T-helper 17 cell (primary cell): ENCODE measurements at regions not wholly inside any gene's neighbourhood (a gene's known extent, or its start where the extent isn't known, plus 50 kb on each side); places are given as distances from the start of the nearest gene placed in this dataset.

Experiments
- ATAC-seq: fragments of 150-1000 bp; cut with Tn5 transposase; 2 replicates; pipeline ENCODE4 v1.10.0; 2021; ENCODE audit warnings: mild to moderate bottlenecking, moderate library complexity
- DNase-seq, 3 donors: peaks; one replicate each; pipeline versions ENCODE4 v3.0.0 to v3.0.0-alpha.2; 2020 to 2021
- H3K9me3 ChIP-seq: one replicate; pipeline ENCODE4 v1.7.0; 2013; ENCODE audit warnings: low read length, mild to moderate bottlenecking; ENCODE audit not compliant: control insufficient read depth, poor library complexity, severe bottlenecking
- H3K27ac Mint-ChIP-seq: one replicate; pipeline ENCODE4 v1.8.0; 2022; ENCODE audit warnings: mild to moderate bottlenecking, moderate library complexity, mixed read lengths
- H3K27me3 Mint-ChIP-seq: one replicate; pipeline ENCODE4 v1.8.0; 2022; ENCODE audit warnings: mixed read lengths
- H3K36me3 Mint-ChIP-seq: one replicate; pipeline ENCODE4 v1.8.0; 2022; ENCODE audit warnings: low read depth, mixed read lengths
- H3K4me1 Mint-ChIP-seq: one replicate; pipeline ENCODE4 v1.8.0; 2022; ENCODE audit warnings: mild to moderate bottlenecking, mixed read lengths
- H3K4me3 Mint-ChIP-seq: one replicate; pipeline ENCODE4 v1.8.0; 2022; ENCODE audit warnings: mild to moderate bottlenecking, moderate library complexity, mixed read lengths

DNA sequence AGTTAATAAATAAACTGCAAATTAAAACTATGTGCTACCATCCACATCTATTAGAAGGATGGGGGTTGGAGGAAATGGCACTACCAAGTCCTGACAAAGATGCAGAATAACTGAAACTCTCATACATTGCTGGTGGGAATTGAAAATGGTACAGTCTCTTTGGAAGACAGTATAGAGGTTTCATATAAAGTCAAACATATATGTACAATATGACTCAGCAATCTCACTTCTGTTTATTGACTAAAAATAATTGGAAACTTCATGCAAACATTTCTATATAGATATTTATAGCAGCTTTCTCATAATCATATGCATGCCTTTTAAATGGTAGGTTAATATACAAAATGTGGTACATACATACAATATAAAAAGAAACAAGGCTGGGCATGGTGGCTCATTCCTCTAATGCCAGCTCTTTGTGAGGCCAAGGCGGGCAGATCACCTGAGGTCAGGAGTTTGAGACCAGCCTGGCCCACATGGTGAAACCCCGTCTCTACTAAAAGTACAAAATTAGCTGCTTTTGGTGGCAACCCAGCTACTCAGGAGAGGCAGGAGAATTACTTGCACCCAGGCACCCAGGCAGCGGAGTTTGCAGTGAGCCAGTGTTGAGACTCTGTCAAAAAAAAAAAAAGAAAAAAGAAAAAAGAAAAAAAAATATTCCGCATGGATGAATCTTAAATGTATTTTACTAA is 225.0 kb upstream of the CXXC4 start:
- H3K4me3 Mint-ChIP-seq: no peak overlapping the region
- H3K9me3 ChIP-seq: no peaks in the 10 kb centered on the region
- no peak for ATAC-seq
- DNase-seq: no peak
- H3K36me3 Mint-ChIP-seq: no peaks in the 10 kb centered on the region
- H3K27me3 Mint-ChIP-seq: no peaks in the 10 kb centered on the region
- no peaks in the 10 kb centered on the region for H3K4me1 Mint-ChIP-seq
- no peak overlapping the region for H3K27ac Mint-ChIP-seq

DNA sequence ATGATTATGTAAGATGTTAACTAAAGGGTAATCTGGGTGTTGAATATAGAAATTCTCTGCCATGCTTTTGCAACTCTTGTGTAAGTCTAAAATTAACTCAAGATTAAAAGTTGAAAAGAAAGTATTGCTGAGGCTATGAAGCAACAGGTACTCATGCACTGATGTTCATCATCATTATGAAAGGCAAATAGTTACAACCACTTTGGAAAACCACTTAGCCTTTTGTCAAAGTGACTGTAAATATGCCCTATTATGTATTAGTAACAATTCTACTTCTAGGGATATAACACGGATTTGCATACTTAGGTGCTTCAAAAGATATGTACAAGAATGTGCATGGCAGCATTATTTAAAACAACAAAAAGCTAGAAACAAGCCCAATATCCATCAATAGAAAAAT is 227.8 kb upstream of the CXXC4 start:
- no peak for DNase-seq
- H3K9me3 ChIP-seq: no peaks in the 10 kb centered on the region
- no peaks in the 10 kb centered on the region for H3K27me3 Mint-ChIP-seq
- no peak for ATAC-seq
- H3K36me3 Mint-ChIP-seq: no peaks in the 10 kb centered on the region
- H3K4me3 Mint-ChIP-seq: no peak overlapping the region
- H3K4me1 Mint-ChIP-seq: no peaks in the 10 kb centered on the region
- H3K27ac Mint-ChIP-seq: no peak overlapping the region

DNA sequence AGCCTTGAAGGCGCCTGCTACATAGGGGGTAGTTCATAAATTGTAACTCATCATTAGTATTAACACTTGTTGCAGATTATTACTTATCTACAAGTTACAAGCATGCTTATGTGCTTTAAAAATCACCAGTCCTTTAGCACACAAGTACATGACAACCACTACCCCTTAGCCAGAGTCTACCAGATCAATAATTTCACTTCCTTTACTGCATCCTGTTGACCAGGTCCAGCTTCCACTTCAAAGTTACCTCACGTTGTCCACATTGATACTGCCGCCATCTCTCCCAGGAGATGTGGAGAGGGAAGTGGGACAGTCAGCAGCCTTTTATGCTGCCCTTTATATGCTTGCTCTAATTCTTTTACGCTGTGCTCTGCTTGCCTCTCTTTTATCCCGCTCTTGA is 231.3 kb upstream of the CXXC4 start:
- H3K4me3 Mint-ChIP-seq: no peak overlapping the region

DNA sequence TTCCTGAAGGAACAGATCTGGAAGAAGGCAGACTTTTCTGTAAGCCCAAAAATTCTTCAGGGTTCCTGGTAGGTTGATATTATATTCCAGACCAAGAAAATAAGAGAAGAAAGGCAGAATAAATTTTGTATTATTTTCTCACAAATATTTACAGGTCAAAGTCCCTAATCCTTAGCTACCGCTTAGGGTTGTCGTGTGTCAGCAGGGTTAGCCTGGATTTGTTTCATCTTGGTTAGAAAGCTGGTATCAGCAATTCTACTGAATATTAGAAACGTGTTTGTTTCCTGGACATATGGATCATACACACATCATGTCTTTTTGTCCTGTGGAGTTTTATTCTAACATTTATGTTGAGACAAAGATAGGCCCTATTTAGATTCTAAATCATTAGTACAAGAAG is 232.9 kb upstream of the CXXC4 start:
- DNase-seq: no peak
- no peak overlapping the region for H3K27ac Mint-ChIP-seq
- no peaks in the 10 kb centered on the region for H3K9me3 ChIP-seq
- H3K36me3 Mint-ChIP-seq: no peaks in the 10 kb centered on the region
- H3K27me3 Mint-ChIP-seq: peaks cover 6% of the 10 kb centered on the region
- H3K4me1 Mint-ChIP-seq: no peaks in the 10 kb centered on the region
- no peak for ATAC-seq
- no peak overlapping the region for H3K4me3 Mint-ChIP-seq

More for the DNA sequence above, 231.3 kb upstream of the CXXC4 start:
- Mint-ChIP-seq H3K4me1 (no peaks in the 10 kb centered on the region), H3K27me3 (peaks cover 6% of the 10 kb centered on the region), H3K36me3 (no peaks in the 10 kb centered on the region), H3K27ac (no peak overlapping the region)
- ATAC-seq (no peak), DNase-seq (no peak)
- no peaks in the 10 kb centered on the region for H3K9me3 ChIP-seq

DNA sequence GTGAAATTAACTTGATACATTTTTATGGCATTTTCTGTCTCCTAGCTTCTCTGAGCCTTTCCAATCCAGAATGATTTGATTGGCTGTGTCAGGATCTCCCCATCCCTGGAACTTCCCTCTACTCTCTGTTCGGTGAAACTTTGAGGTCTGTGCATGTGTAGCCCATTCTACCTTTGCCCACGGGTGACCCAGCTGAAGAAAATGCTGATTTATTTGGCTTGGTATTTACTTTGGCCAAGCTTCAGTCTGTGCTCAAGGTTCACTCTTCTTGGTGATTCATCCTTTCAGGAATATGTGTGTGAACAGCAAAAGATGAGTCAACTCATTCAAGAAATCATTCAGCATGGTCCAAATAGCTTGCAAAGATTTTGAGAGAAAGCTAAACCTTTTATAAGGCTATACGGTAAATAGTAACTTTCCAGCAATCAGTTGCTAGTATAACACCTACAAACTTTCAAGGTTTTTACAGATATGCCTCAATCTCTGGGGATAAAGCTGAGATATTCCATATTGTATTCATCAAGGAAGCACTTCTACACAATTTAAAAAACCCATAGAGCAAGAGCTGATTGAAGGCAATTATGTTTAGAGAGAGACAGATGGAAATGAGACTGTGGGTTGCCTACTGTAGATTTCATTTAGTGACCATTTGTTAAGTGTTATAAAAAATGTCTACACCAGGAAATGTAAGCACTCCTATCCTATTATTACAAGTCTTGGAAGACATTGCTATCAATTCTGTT is 233.9 kb upstream of the CXXC4 start:
- no peaks in the 10 kb centered on the region for H3K4me1 Mint-ChIP-seq
- H3K4me3 Mint-ChIP-seq: no peak overlapping the region
- peaks cover 6% of the 10 kb centered on the region for H3K27me3 Mint-ChIP-seq
- H3K36me3 Mint-ChIP-seq: no peaks in the 10 kb centered on the region
- H3K9me3 ChIP-seq: no peaks in the 10 kb centered on the region
- DNase-seq: no peak
- H3K27ac Mint-ChIP-seq: no peak overlapping the region
- ATAC-seq: no peak

DNA sequence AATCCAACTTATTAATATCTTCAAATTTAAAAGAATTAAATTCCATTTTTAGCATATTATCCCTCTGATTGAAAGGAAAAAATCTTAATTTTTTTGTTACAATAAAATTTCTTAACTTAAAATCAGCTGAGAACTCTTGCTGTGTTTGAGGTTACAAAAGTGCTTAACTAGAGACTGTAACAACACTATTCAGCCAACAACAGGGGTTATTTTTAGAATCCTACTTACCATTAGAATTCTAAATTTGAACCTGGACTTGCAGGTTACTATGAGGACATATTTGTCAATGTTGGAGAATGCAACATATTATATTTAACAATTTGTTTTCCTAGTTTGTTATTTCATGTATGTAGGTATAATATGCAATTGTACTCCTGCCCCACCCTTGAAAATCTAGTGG is 238.1 kb upstream of the CXXC4 start:
- Mint-ChIP-seq H3K4me1 (no peaks in the 10 kb centered on the region), H3K36me3 (no peaks in the 10 kb centered on the region), H3K27me3 (peaks cover 11% of the 10 kb centered on the region), H3K27ac (no peak overlapping the region), H3K4me3 (no peak overlapping the region)
- ATAC-seq: no peak
- H3K9me3 ChIP-seq: no peaks in the 10 kb centered on the region
- DNase-seq: no peak

DNA sequence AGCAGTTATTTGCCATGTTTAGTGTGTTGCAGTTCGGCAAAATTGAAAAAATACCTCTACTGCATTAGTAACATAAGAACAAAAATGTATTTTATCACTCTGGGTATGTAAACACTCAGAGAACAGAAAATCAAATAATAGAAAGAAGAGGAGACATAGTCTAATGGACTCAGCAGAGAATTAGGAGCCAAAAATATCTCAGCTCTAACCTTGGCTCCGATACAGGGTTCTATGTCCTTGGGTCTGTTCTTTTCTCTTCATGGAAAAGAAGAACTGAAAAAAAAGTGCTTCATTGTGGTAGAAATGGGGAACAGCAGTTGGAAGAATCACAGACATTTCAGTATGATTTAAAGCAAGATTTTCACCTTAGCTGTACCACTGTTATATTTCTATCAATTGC is 240.5 kb upstream of the CXXC4 start:
- Mint-ChIP-seq H3K36me3 (no peaks in the 10 kb centered on the region), H3K4me3 (no peak overlapping the region), H3K27ac (no peak overlapping the region), H3K27me3 (peaks cover 7% of the 10 kb centered on the region), H3K4me1 (no peaks in the 10 kb centered on the region)
- H3K9me3 ChIP-seq: no peaks in the 10 kb centered on the region
- ATAC-seq (no peak), DNase-seq (no peak)

DNA sequence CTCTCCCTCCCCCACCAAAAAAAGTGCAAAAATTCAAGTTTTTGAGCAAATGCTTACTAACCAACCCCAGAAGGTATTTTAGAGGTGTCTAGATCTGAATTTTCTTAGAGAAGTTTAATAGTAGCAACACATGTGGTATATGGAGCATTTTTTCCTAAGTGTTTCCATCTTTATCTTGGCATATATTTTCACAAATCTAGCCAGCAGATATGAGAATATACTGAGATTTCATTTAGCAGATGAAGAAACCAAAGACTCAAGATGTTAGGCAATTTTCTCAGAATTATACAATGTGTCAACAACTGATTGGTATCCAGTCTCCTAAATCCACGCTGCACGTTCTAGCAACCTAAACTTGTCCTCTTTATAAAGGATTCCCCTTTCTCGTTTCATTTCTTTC is 245.5 kb upstream of the CXXC4 start:
- ATAC-seq (no peak), DNase-seq (no peak)
- no peak overlapping the region for H3K27ac Mint-ChIP-seq

DNA sequence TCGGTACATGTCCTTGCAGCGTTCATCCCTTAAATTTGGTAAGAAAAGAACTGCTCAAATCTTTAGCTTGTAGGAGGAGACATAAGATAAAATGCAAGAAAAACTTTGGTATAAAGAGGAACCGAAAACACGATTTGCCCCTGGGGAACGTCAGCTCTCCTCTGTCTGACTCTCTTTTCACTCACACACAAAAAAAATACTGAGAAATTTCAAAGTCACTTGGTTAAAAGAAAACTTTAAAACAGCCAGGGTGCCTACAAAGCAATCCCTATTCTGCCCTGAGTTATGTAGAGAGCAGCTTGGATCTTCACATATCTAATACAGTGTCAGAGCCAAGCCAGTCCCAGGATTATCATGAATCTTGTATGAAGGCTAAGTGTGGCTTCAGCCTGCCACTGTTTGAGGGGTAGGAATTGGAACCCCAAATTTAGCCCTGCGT is 248.5 kb upstream of the CXXC4 start:
- H3K9me3 ChIP-seq: no peaks in the 10 kb centered on the region
- Mint-ChIP-seq H3K4me3 (no peak overlapping the region), H3K27me3 (no peaks in the 10 kb centered on the region), H3K36me3 (no peaks in the 10 kb centered on the region), H3K4me1 (no peaks in the 10 kb centered on the region), H3K27ac (no peak overlapping the region)
- DNase-seq (no peak), ATAC-seq (no peak)

More for the DNA sequence above, 245.5 kb upstream of the CXXC4 start:
- Mint-ChIP-seq H3K4me3 (no peak overlapping the region), H3K4me1 (no peaks in the 10 kb centered on the region), H3K36me3 (no peaks in the 10 kb centered on the region), H3K27me3 (peaks cover 7% of the 10 kb centered on the region)
- no peaks in the 10 kb centered on the region for H3K9me3 ChIP-seq

DNA sequence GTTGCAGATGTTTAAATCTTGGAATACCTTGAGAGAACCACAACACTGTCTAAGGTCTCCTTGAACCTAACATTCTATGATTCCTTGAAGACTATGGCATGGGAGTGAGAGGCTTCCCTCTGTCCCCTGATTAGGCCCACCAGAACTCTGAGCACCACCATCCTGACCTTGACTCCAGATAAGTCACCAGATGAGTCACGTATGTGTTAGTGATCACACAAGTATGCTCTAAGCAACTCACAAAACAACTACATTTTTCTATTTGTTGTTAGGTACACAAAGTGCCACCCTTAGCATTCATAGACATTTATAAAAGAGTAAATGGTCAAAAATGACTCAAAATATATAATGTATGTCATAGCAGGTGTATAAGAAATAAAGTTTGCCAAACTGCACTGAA is 252.9 kb upstream of the CXXC4 start:
- Mint-ChIP-seq H3K4me1 (peaks cover 3% of the 10 kb centered on the region), H3K27ac (no peak overlapping the region), H3K36me3 (no peaks in the 10 kb centered on the region), H3K4me3 (no peak overlapping the region), H3K27me3 (no peaks in the 10 kb centered on the region)
- no peak for ATAC-seq
- no peaks in the 10 kb centered on the region for H3K9me3 ChIP-seq
- DNase-seq: no peak

DNA sequence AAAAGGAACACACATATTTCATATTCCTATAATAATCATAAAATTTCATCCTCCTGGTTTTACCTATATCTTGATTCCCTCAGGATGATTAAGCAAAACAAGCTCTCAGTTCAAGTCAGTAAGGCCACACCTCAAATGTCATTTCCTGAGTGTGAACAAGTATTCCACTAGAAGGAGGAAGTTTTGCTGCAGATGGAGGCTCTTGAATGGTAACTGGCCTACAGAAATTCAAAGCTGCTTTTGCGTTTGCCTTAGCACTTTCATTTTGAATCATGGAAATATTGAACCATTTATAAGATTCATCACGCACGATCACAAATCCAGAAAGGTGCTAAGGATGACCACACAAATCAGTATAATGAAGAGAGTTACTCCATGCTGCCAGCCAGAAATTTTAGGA is 254.4 kb upstream of the CXXC4 start:
- no peak overlapping the region for H3K27ac Mint-ChIP-seq
- DNase-seq (no peak), ATAC-seq (no peak)
- no peaks in the 10 kb centered on the region for H3K36me3 Mint-ChIP-seq
- H3K4me3 Mint-ChIP-seq: no peak overlapping the region
- peaks cover 8% of the 10 kb centered on the region for H3K4me1 Mint-ChIP-seq
- no peaks in the 10 kb centered on the region for H3K9me3 ChIP-seq
- no peaks in the 10 kb centered on the region for H3K27me3 Mint-ChIP-seq

DNA sequence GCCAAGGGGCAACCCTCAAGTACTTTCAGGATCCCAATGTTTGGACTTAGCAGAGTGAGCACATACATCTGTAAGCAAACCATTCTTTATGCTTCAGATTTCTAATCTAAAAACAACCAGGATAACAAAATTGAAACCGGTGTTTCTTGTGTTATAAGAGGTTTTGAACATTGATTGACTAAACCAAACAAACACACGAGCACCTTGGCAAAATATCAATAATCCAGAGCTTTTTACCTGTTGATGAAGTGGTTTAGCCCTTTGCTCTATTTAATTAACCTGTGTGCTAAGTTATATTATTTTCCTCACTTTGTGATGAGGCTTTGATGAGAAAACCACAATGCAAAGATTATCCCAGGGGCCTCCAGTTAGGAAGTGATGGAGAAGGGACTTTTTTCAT is 255.3 kb upstream of the CXXC4 start:
- no peaks in the 10 kb centered on the region for H3K27me3 Mint-ChIP-seq
- H3K4me3 Mint-ChIP-seq: no peak overlapping the region
- H3K36me3 Mint-ChIP-seq: no peaks in the 10 kb centered on the region
- no peaks in the 10 kb centered on the region for H3K9me3 ChIP-seq
- no peak for ATAC-seq
- no peak for DNase-seq
- H3K27ac Mint-ChIP-seq: no peak overlapping the region
- H3K4me1 Mint-ChIP-seq: peaks cover 8% of the 10 kb centered on the region

DNA sequence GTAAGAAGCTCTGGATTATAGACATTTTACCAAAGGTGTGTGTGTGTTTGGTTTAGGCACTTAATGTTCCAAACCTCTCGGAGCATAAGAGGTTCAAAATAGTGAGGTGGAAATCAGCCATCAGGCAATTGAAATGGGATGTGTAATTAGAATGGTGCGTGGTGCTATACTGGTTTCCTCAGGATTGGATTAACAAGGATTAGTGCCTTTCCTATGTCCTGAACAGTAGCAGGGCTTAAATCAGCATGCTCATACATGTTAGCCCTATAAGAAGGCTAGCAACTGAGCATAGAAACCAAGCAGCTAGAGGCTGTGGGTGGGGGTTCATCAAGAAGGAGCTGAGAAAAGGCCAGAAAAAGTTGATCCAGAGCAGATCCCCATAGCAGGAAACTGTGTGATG is 256.8 kb upstream of the CXXC4 start:
- no peaks in the 10 kb centered on the region for H3K36me3 Mint-ChIP-seq
- no peak overlapping the region for H3K27ac Mint-ChIP-seq
- no peaks in the 10 kb centered on the region for H3K9me3 ChIP-seq
- no peak for DNase-seq
- H3K4me3 Mint-ChIP-seq: no peak overlapping the region
- H3K27me3 Mint-ChIP-seq: no peaks in the 10 kb centered on the region
- H3K4me1 Mint-ChIP-seq: peaks cover 8% of the 10 kb centered on the region
- ATAC-seq: no peak

DNA sequence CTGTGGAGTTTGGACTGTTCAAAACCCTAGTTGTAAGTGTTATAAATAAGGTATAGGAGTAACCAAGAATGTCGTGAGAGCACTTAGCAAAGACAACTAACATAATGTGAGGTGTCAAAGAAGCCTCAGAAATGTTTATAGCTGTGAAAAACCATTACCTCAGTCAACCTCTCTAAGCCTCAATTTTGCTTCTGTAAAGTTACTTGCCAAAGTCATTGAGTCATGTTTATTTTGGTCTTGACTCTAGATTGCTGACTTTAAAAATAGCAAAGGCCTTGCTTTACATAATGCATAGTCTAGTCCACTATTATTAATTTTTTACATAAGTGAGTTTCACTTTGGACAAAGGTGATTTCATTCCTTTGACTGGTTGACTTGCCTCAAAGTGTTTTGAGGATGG is 257.6 kb upstream of the CXXC4 start:
- no peaks in the 10 kb centered on the region for H3K36me3 Mint-ChIP-seq
- no peaks in the 10 kb centered on the region for H3K27me3 Mint-ChIP-seq
- no peak for ATAC-seq

More for the DNA sequence above, 257.6 kb upstream of the CXXC4 start:
- no peak for DNase-seq
- Mint-ChIP-seq H3K4me3 (no peak overlapping the region), H3K27ac (no peak overlapping the region), H3K4me1 (peaks cover 8% of the 10 kb centered on the region)
- H3K9me3 ChIP-seq: no peaks in the 10 kb centered on the region
